NCI-H1105 (cell line): ENCODE measurements at regions not wholly inside any gene's neighbourhood (a gene's known extent, or its start where the extent isn't known, plus 50 kb on each side); places are given as distances from the start of the nearest gene placed in this dataset.
"Not testable (repeated sequence)": the region's sequence is repeated elsewhere in the genome, so short reads cannot be mapped to it uniquely, and the experiment has no call there.

Experiments used
- DNase-seq: peaks from one replicate; lab custom pipeline; 2025; lab: John Stamatoyannopoulos, UW

DNA sequence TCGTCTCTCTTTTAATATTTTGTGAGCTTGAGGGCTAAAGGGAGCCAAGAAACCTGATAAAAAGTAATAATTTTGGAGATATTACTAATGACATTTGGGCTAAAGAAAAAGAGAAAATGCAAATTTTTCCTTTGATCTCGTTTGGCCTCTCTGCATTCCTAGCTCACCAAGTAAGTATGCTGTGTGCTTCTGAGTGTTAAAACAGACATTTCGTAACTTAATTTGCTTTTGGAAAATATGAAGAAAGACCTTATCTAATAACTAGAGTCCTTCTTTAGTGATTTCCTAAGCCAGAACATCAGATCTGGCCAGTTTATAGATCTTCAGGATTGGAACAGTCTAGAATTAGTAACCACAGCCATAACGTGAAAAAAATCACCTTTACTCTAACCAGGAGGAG, 872.9 kb upstream of the SLC35B3 start:
- DNase-seq, result no peak

DNA sequence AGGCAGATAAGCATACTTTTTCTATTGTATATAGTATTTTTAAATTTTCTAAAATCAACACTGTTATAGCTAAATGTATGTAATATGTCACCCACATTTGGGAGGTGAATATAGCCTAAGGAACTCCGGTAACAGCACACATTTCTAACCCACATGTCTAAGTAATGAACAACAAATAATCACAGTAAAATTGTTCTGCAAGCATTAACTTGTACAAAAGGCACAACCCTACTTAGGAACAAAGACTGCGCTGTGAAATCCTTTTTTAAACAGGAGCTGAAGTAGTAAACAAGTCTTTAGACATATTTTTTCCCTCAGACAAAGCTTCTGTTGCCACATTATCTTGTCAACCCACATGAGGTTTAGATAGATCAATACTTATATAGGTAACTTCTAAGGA, 872.4 kb upstream of the SLC35B3 start:
- DNase-seq, result no peak

DNA sequence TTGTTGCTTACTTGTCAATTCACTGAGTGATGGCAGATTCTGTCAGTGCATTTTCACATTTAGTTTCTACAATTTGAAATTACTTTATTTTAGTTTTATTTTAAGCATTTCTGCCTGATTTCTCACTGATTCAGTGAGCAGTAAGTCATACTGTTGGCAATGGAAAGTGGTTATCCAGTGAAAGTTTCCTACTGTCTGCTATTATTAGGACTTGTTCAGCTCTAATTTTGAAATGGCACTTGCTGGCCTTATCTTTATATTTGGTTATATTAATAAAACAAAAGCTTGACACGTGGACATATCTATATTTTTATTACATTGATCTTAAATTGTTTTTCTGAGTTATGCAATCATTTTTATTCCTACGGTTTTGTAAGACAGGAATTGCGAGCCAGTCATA, 871.8 kb upstream of the SLC35B3 start:
- no peak for DNase-seq

DNA sequence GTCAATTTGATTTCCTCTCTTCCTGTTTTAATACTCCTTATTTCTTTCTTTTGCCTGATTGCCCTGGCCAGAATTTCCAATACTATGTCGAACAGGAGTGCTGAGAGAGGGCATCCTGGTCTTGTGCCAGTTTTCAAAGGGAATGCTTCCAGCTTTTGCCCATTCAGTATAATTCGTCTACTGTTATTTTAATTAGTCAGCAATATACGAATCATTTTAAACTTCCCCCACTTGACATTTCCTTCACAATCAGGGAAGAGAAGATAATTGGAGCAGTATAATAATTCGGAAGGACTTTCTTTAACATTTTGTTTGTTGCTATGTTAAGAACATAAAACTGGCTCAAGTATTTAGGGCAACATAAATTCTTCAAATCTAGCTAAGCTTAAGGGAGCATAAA, 860.3 kb upstream of the SLC35B3 start:
- no peak for DNase-seq

DNA sequence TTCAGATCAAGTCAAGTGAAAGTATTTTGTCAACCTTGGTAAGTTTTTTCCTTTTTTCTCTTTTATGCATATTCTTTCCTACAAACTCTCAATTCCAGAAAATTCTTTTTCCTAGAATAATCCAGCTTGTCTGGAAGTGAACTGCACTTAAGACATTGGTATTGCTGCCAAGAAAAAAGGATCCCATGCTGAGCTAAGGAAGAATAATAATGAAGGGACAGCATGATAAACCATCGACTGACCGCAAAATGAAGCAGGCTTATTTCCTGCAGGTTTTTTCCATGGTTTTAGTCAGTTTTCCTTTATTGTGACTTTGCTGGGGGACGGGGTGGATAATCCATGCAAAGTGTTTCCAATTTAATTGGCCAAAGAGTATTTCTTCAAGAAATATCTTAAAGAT, 857.6 kb upstream of the SLC35B3 start:
- DNase-seq, result no peak

DNA sequence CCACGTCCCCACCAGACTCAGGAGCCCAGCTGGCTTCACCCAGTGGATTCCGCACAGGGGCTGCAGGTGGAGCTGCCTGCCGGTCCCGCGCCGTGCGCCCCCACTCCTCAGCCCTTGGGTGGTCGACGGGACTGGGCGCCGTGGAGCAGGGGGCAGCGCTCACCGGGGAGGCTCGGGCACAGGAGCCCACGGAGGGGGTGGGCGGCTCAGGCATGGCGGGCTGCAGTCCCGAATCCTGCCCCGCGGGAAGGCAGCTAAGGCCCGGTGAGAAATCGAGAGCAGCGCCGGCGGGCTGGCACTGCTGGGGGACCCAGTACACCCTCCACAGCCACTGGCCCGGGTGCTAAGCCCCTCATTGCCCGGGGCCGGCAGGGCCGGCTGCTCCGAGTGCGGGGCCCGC, 855.0 kb upstream of the SLC35B3 start:
- not testable (repeated sequence) for DNase-seq

DNA sequence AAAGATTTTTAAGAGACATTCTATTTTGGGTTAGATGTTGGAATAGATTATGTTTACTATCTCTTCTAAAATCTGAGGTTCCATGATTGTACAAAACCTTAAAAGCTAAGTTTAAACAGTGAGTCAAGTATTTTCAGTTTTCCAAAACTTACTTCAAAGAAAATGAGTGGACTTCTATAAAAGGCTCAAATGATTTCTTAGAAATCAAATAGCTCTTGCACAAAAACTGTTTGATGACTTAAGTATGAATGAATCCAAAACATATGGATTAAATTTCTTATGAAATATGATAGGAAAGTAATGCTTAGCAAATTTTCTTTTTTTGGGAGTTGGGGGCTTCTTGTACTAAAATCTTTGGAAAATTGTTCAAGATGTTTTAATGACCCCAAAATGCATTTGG, 837.3 kb upstream of the SLC35B3 start:
- DNase-seq, result no peak

DNA sequence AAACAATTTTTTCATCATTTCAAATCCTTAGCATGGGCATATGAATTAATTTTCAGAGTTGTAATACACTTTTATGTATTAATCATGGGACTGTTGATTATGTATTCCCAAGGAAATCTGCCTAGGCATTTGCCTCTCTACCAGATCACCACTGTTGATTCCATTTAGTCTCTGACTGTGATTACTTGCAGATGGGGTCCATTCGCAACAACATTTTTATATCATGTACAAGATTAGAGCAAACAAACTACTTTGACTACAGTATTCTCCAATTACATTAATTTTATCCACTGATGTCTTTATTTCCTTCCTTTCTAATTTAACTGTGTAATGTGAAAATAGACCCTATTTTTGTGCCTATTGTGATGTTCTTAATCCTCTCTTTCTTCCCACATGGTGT, 831.4 kb upstream of the SLC35B3 start:
- DNase-seq, result no peak

DNA sequence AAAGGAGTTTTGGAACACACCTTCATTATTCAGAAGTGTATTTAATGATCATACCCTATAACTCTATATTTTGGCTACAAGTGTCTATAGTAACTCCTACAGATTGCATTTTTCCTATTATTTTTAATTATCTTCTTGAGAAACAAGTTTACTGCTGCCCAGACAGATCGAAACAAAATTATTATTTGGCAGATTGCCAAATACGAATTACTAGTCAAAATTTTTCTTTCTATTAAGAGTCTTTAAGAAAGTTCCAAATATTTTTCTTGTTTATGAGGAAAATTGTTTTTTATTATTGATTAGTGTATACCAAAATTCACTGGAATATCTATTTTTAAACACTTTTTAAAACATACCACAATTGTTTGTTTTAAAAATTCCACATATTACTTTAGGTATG, 821.9 kb upstream of the SLC35B3 start:
- no peak for DNase-seq

DNA sequence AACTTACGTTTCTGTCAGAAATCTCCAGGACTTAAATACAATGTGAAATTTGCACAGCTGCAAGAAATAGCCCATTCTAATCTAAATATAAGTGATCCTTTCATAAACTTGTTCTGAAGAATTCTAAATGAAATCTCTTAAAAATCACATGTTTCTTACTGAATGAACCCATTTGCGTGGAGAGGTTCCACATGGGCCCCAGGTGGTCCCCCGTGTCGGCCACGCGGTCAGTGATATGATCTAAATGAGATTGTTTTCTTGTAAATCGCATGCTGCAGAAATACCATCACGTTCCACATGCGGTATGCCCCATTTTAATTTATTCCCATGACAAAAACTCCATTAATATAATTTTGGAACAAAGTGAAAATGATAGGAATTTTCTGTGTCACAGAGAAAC, 818.9 kb upstream of the SLC35B3 start:
- DNase-seq, result no peak

DNA sequence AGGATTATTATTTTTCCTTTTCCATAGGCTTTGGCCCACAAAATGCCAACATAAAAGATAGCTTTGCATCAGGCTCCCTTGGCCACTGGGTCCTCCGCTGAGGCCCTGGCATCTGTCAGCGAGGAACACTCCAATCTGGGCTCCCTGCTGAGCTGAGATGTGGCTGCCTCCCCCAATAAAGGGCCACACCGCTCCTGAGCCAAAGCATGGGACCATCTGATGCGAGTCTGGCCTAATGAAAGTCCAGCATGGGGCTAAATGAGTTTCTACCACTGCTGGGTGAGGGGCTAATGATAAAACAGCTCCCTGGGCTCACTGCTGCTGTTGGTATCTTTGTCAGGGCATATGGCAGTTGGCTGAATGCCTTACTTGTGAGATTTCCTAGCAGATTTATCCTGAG, 817.5 kb upstream of the SLC35B3 start:
- no peak for DNase-seq

DNA sequence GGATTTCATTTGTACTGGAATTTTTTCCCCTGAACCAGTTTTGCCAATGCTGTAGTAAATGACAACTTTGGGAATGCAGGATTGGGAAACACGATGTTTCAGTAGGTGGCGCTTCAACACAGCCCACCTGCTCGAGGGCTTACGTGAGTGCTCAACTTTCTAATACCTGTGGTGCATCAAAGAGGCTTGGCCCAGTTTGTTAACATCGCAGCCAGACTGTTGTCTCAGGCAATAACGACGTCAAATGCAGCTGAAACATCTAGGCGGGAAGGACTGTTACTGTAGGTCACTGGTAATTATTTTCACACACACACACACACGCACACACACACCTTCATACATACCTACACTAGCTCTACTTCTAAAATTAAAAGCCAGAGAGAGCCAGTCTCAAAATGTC, 815.5 kb upstream of the SLC35B3 start:
- peak; percentile 70 for DNase-seq

DNA sequence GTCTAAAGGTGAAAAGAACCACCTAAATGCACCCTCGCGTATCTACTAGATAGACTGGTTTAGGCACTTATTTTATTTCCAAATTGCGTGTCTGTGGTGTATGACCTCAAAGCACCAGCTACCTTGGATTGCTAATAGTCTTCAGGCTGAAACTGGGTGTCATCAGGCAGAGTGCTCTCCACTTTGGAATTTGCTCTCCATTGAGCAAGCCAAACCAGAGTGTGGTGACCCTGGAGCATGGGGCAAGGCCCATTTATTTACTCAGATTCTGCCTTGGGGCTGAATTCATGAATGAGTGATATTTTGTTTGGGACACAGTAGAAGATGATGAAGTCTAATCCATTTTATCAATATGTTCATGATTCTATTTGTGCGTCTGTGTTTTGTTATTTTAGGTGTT, 812.8 kb upstream of the SLC35B3 start:
- DNase-seq, result no peak

DNA sequence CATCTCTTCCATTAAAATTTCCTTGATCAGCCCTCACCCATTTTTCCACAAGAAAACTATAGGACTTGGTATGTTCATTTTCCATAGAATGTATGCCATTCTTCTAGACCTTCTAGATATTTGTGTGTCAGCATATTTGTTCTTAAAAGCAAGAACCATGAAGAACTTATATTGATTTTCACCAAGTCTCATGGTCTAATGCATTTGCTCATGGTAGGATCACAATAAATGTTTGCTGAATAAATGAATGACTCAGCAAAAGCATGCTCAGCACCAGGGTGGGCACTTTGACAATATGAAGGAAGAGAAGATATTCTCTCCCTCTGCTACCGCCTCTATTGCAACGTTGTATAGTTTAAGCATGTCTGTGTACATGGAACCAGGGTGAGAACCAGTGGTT, 805.5 kb upstream of the SLC35B3 start:
- no peak for DNase-seq

DNA sequence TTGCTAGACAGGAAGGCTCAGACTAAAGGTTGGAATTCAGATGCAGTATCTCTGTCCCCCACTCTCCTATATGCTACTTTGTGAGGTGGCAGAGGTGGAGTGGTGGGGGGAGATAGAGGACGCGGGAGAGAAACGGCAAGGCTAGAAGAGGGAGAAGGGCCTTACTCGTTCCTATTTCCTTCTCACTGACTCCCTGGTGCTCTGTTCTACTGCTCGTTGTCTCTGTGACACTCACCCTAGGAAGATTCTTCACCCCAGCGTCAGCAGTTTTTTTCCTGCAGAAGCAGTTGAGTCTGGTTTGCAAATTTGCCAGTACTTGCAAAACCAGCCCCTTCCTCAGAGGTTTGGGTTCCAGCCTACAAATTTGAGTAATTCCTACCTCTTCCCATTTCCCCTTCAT, 801.1 kb upstream of the SLC35B3 start:
- DNase-seq, result no peak

DNA sequence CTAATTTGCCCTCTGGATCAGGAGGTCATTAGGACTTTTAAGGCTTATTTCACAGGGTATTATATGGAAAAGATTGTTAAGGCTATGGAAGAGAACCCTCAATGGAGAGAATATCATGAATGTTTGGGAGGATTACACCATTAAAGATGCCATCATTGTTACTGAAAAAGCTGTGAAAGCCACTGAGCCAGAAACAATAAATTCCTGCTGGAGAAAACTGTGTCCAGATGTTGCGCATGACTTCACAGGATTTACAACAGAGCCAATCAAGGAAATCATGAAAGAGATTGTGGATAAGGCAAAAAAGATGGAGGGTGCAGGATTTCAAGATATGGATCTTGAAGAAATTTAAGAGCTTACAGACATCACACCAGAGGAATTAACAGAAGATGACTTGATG, 798.3 kb upstream of the SLC35B3 start:
- no peak for DNase-seq

DNA sequence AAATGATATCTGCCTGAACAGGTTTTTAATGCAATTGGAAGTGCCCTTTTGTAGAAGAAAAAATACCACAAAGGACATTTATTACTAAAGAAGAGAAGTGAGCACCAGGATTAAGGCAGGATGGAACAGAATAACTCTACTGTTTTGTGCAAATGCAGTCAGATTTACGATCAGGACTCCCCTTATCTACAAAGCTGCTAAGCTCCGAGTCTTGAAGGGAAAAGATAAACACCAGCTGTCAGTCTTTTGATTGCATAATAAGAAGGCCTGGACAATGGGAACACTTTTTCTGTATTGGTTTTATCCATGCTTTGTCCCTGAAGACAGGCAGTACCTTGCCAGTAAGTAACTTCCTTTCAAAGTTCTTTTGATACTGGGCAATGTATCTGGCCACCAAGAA, 797.9 kb upstream of the SLC35B3 start:
- no peak for DNase-seq

DNA sequence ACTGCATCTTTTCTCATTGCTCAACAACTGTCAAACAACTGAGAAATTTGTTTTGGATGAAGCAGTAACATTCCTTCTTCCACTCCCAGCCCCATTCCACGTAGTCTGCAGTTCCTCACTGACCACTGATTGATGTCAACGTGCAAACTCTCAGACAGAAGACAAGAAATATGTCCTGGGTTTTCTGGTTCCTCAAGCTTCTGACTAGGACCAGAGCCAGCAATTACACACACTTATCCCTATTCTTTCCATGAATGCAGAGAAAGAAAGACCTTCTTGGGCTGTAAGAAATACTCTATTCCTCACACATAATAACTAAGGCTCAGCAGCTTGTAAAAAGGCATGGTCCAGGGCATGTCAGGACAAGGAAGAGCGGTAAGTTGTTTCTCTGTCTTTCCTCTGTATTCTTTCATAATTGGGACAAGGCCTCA, 790.1 kb upstream of the SLC35B3 start:
- DNase-seq, result no peak

DNA sequence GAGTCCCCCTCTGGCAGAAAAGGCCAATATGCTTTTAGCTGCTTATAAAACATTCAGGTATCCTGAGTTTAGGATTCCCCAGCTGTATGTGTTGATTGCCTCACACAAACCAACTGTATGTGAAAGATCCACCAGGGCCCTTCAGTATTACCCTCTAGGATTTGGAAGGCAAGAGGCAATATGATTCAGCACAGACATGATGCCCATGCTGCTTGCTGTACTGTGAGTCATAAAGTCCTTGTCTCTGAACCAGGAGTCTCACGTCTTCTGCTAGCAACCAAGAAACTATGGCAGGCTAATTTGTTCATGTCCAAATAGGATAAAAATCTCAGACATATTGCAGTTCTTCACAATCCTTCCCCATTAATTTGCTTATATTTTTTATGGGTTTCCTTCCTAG, 789.2 kb upstream of the SLC35B3 start:
- no peak for DNase-seq

DNA sequence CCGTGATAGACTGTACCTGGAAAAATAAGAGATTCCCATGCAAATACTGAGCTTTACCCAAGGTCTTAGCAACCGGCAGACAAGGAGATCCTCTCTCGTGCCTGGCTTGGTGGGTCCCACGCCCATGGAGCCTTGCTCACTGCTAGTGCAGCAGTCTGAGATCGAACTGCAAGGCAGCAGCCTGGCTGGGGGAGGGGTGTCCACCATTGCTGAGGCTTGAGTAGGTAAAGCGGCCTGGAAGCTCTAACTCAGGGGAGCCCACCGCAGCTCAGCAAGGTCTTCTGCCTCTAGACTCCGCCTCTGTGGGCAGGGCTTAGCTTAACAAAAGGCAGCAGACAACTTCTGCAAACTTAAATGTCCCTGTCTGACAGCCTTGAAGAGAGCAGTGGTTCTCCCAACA, 778.4 kb upstream of the SLC35B3 start:
- DNase-seq, result not testable (repeated sequence)

DNA sequence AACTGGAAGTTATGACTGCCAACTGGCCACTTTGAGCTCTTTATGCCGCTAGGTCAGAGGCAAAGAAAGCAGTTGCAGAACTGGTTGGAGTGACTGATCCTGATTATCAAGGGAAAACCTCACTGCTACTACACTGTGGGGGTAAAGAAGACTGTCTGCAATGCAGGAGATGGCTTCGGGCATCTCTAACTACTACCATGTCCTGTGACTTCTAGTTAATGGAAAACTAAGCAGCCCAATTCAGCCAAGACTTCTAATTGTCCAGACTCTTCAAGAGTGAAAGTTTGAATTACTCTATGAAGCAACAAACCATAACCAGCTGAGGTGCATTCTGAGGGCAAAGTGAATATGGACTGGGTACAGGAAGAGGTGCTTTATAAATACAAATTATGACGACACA, 773.6 kb upstream of the SLC35B3 start:
- DNase-seq, result no peak

DNA sequence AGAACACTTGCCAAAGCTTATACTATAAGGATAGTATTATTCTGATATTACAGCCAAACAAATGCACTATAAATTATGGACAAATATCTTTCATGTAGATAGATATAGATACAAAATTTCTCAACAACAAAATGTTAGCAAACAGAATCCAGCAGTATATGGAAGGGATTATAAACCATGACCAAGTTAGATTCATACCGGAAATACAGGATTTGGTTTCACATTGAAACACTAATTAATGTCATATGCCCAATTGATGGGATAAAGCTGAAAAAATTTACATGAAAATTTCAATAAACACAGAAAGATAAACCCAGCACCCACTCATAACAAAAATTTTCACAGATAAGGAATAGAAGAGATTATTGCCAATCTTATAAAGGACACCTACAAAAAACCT, 770.3 kb upstream of the SLC35B3 start:
- DNase-seq, result no peak

DNA sequence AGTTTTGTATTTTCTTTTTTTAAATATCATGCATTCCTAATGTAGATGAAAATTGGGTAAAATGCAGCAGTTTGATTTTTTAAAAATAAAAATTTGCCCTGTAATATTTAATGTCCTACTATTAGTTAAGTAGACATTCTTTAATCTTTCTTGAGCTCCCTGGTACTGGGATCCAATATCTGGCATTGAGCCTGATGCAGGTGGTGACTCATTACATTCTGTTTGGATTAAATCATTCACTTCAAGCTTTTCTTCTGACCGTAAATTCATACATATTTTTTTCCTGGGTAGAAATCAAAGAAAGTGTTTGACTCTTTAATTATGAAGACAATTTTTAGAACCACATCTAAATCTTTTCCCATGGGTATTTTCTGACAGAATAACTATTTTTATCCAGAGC, 768.8 kb upstream of the SLC35B3 start:
- no peak for DNase-seq

DNA sequence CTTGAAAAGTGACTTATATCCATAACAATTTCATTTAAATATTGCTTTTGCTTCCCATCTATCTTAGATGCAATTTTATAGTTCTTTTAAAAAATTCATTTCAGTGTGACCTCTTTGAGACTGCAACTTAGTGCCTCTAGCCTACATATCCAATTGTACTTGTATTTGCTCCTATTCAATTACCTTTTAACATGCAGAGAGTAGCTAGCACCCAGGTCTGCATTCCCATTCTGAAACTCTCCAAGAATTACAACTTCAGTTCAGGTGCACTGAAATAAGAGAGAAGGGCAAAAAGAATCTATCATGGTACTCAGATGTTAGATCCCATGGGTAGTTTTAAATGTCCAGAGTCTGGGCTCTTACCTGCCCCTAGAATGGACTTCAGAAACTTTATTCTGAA, 765.4 kb upstream of the SLC35B3 start:
- DNase-seq, result no peak

DNA sequence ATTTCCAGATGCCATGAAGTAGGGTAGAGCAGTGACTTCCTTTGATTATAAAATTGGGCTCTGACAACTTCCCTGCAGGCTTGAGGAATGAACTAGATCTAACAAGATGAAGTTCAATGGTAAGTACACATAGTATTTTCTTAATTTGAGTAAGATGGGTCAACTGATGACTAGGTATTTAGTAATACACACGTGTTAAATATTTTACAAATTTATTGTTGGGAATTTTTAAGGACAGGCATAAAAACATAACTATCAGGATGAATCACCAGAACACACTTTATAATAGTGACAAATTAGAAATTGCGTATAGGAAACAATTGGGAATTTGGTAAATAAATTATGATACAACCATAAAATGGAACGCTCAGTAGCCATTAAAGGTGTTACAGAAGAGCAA, 762.4 kb upstream of the SLC35B3 start:
- DNase-seq, result no peak
